Bronchial epithelial cell (primary cell): ENCODE measurements at regions not wholly inside any gene's neighbourhood (a gene's known extent, or its start where the extent isn't known, plus 50 kb on each side); places are given as distances from the start of the nearest gene placed in this dataset.

Experiments used
- DNase-seq: peaks from one replicate; pipeline ENCODE4 v3.0.0-alpha.2; 2010; ENCODE audit warnings: low read depth
- FAIRE-seq: peaks from 2 replicates; lab custom pipeline; 2011; peaks lifted over from hg19 to GRCh38; lab: Jason Lieb, UNC
- H3K27me3 ChIP-seq: 2 replicates; pipeline ENCODE4 v1.5.1; 2011; ENCODE audit warnings: low read length; ENCODE audit not compliant: control insufficient read depth, insufficient read depth
- H3K36me3 ChIP-seq: 2 replicates; pipeline ENCODE4 v1.5.1; 2011; ENCODE audit warnings: low read length; ENCODE audit not compliant: control insufficient read depth, insufficient read depth
- H3K4me3 ChIP-seq: 2 replicates; pipeline ENCODE4 v1.5.1; 2011; ENCODE audit warnings: mild to moderate bottlenecking, low read depth, low read length, control low read depth
- CTCF ChIP-seq: IDR thresholded peaks from 2 replicates; pipeline ENCODE4 v1.5.1; 2011; ENCODE audit warnings: mild to moderate bottlenecking, moderate library complexity, low read length, control low read depth, inconsistent platforms; ENCODE audit not compliant: insufficient read depth, severe bottlenecking

- no peak for TF ChIP-seq CTCF
- Histone ChIP-seq H3K4me3 (no peak overlapping the region), H3K36me3 (no peaks in the 10 kb centered on the region), H3K27me3 (no peaks in the 10 kb centered on the region)
- no peak for FAIRE-seq
- no peak for DNase-seq
Observed at GRCh38 chr5:9724707-9725106, 94.6 kb upstream of the TAS2R1 start.

- H3K36me3 ChIP-seq: no peaks in the 10 kb centered on the region
- FAIRE-seq (no peak), DNase-seq (no peak)
- no peaks in the 10 kb centered on the region for H3K27me3 ChIP-seq
- TF ChIP-seq CTCF: no peak
- no peak overlapping the region for H3K4me3 ChIP-seq
Observed at GRCh38 chr5:9722601-9723180, 92.5 kb upstream of the TAS2R1 start.

DNA sequence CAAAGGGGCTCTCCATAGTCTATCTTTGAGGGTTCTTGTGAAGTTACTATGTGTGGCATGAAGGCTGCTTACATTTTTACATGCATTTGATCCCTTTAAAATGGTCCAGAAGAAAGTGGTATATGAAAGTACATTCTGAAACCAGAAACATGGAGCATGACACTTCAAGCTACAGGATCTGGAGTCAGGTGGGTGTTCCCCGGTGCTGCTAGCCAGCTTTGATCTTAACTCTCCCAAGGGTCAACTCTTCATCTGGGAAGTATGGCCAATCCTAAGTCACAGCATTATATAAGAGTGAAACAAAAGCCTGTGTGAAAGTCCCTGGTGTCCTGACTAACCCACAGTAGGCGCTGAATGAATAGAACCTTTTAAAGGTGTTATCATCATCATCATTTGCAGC is 91.0 kb upstream of the TAS2R1 start:
- Histone ChIP-seq H3K36me3 (no peaks in the 10 kb centered on the region), H3K4me3 (no peak overlapping the region), H3K27me3 (no peaks in the 10 kb centered on the region)
- DNase-seq (no peak), FAIRE-seq (no peak)
- TF ChIP-seq CTCF: no peak

- DNase-seq (peak; percentile 10), FAIRE-seq (peak; percentile 23)
- Histone ChIP-seq H3K4me3 (no peak overlapping the region), H3K36me3 (no peaks in the 10 kb centered on the region), H3K27me3 (no peaks in the 10 kb centered on the region)
- TF ChIP-seq CTCF: no peak
Observed at GRCh38 chr5:9720361-9720760, 90.2 kb upstream of the TAS2R1 start.

GRCh38 chr5:9716838-9717281 is 86.7 kb upstream of the TAS2R1 start:
- no peaks in the 10 kb centered on the region for H3K27me3 ChIP-seq
- H3K36me3 ChIP-seq: no peaks in the 10 kb centered on the region
- FAIRE-seq (no peak), DNase-seq (peak; percentile 75)
- TF ChIP-seq CTCF: no peak
- no peak overlapping the region for H3K4me3 ChIP-seq

GRCh38 chr5:9715891-9716335 is 85.8 kb upstream of the TAS2R1 start:
- TF ChIP-seq CTCF: no peak
- DNase-seq: no peak
- H3K27me3 ChIP-seq: no peaks in the 10 kb centered on the region
- no peak for FAIRE-seq
- no peak overlapping the region for H3K4me3 ChIP-seq
- H3K36me3 ChIP-seq: no peaks in the 10 kb centered on the region
